Right atrium auricular region (tissue), 2 donors: ENCODE measurements at regions not wholly inside any gene's neighbourhood (a gene's known extent, or its start where the extent isn't known, plus 50 kb on each side); places are given as distances from the start of the nearest gene placed in this dataset.

Source experiments
- DNase-seq: peaks from one replicate; pipeline ENCODE4 v3.0.0-alpha.2; 2019; ENCODE audit warnings: low spot score
- H3K27ac ChIP-seq, 2 donors: fragments of 200-600 bp; sonication (generic); 1 replicate in 1 of 2; 2 replicates in 1 of 2; pipeline ENCODE4 v1.5.1; 2016 to 2019
- H3K27me3 ChIP-seq, 2 donors: fragments of 200-600 bp; sonication (generic); one replicate each; pipeline versions ENCODE4 v1.5.1 to v1.6.0; 2017 to 2019
- H3K36me3 ChIP-seq: fragments of 200-600 bp; sonication (generic); one replicate; pipeline ENCODE4 v1.5.1; 2016
- H3K4me1 ChIP-seq, 2 donors: fragments of 200-600 bp; sonication (generic); one replicate each; pipeline versions ENCODE4 v1.5.1 to v1.6.0; 2017 to 2019
- H3K4me3 ChIP-seq, 2 donors: fragments of 200-600 bp; sonication (generic); 1 replicate in 1 of 2; 2 replicates in 1 of 2; pipeline ENCODE4 v1.5.1; 2017 to 2019; ENCODE audit warnings: mild to moderate bottlenecking in 1 of 2, moderate library complexity in 1 of 2
- H3K9me3 ChIP-seq, 2 donors: fragments of 200-600 bp; sonication (generic); one replicate each; pipeline ENCODE4 v1.5.1; 2019
- TF ChIP-seq, protein P1 (sequence below), 2 donors: fragments of 200-600 bp; sonication (generic); IDR thresholded peaks; one replicate each; pipeline ENCODE4 v1.5.1; 2019; ENCODE audit warnings: antibody characterized with exemption in 2 of 2

DNA sequence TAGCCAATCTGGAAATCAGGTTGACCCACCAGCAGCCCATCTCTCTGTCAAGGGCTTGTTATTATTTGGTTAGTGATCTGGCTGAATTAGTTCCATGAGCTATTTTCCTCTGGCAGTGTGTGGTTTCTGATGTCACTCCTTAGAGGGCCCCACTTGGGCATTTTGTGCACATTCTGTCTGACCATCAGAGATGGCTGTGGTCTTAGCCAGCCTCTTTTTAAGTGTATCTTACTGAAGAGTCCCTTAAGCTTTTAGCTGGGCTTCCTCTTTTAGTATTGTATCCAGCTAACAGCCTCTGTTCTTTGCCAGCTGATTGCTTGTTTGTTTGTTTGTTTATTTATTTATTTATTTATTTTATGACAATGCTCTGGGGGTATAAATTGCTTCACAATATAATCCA lies 951.1 kb upstream of the CNTNAP5 start:
- TF ChIP-seq, protein P1, sequence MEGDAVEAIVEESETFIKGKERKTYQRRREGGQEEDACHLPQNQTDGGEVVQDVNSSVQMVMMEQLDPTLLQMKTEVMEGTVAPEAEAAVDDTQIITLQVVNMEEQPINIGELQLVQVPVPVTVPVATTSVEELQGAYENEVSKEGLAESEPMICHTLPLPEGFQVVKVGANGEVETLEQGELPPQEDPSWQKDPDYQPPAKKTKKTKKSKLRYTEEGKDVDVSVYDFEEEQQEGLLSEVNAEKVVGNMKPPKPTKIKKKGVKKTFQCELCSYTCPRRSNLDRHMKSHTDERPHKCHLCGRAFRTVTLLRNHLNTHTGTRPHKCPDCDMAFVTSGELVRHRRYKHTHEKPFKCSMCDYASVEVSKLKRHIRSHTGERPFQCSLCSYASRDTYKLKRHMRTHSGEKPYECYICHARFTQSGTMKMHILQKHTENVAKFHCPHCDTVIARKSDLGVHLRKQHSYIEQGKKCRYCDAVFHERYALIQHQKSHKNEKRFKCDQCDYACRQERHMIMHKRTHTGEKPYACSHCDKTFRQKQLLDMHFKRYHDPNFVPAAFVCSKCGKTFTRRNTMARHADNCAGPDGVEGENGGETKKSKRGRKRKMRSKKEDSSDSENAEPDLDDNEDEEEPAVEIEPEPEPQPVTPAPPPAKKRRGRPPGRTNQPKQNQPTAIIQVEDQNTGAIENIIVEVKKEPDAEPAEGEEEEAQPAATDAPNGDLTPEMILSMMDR (IDR thresholded peaks at IDR 0.05), result no peak
- Histone ChIP-seq H3K4me1 (no peaks in the 10 kb centered on the region), H3K27ac (no peak overlapping the region), H3K4me3 (no peak overlapping the region), H3K36me3 (no peaks in the 10 kb centered on the region), H3K9me3 (no peaks in the 10 kb centered on the region), H3K27me3 (no peaks in the 10 kb centered on the region)
- DNase-seq, result no peak

DNA sequence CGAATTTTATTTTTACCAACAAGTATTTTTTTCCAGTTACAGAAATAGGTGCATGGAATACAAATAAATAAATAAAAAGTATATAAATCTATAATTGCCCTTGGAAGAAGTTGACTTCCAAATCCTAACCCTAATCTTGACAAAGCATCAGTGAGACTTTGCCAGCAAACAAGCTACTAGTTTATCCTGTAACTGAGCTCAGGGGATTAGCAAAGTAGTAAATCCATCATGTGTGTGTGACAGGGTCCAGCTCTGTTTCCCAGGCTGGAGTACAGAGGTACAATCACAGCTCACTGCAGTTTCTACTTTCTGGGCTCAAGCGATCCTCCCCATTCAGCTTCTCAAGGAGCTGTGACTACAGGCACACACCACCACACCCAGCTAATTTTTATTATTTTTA lies 948.0 kb upstream of the CNTNAP5 start:
- Histone ChIP-seq H3K9me3 (peaks cover 0 to 5% of the 10 kb centered on the region in 2 donors), H3K27me3 (no peaks in the 10 kb centered on the region), H3K4me3 (no peak overlapping the region), H3K4me1 (no peaks in the 10 kb centered on the region), H3K36me3 (no peaks in the 10 kb centered on the region), H3K27ac (no peak overlapping the region)
- TF ChIP-seq, protein P1 (IDR thresholded peaks at IDR 0.05), result no peak
- no peak for DNase-seq

DNA sequence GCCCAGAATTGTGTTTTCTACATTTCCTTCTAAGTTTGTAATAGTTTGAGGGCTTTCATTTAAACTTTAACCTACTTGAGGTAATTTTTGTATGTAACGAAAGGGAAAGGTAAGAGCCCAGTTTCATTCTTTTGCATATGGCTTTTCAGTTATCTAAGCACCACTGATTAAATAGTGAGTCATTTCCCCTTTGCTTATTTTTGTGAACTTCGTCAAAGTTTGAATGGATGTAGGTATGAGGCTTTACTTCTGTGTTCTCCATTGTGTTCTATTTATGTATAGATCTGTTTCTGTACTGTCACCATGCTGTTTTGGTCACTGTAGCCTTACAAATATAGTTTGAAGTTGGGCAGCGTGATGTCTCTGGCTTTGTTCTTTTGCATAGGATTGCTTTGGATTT lies 944.8 kb upstream of the CNTNAP5 start:
- Histone ChIP-seq H3K4me3 (no peak overlapping the region), H3K9me3 (peaks cover 0 to 5% of the 10 kb centered on the region in 2 donors), H3K4me1 (no peaks in the 10 kb centered on the region), H3K27me3 (no peaks in the 10 kb centered on the region), H3K27ac (no peak overlapping the region), H3K36me3 (no peaks in the 10 kb centered on the region)
- TF ChIP-seq, protein P1 (IDR thresholded peaks at IDR 0.05), result no peak
- DNase-seq, result no peak

DNA sequence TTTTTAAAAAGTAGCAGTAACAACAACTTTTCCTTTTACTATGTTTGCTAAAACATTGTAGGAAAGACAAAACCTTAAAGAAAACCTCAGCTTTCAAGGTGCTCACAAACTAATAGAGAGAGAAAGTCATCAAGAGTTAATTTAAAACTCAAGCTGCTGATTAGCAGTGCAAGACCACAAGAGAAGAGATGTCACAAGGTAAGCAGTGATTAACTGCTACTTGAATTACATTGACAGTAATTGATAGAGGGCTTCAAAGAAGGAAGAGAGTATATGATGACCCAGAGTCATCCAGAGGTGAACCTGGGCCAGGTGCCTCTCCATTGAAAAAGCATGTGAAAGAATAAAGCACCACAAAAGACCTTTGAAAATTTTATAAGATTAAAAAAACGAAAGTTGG lies 939.6 kb upstream of the CNTNAP5 start:
- Histone ChIP-seq H3K4me1 (no peaks in the 10 kb centered on the region), H3K27ac (no peak overlapping the region), H3K9me3 (peaks cover 0 to under 1% of the 10 kb centered on the region in 2 donors), H3K4me3 (no peak overlapping the region), H3K36me3 (no peaks in the 10 kb centered on the region), H3K27me3 (no peaks in the 10 kb centered on the region)
- TF ChIP-seq, protein P1 (IDR thresholded peaks at IDR 0.05), result no peak
- DNase-seq, result no peak

DNA sequence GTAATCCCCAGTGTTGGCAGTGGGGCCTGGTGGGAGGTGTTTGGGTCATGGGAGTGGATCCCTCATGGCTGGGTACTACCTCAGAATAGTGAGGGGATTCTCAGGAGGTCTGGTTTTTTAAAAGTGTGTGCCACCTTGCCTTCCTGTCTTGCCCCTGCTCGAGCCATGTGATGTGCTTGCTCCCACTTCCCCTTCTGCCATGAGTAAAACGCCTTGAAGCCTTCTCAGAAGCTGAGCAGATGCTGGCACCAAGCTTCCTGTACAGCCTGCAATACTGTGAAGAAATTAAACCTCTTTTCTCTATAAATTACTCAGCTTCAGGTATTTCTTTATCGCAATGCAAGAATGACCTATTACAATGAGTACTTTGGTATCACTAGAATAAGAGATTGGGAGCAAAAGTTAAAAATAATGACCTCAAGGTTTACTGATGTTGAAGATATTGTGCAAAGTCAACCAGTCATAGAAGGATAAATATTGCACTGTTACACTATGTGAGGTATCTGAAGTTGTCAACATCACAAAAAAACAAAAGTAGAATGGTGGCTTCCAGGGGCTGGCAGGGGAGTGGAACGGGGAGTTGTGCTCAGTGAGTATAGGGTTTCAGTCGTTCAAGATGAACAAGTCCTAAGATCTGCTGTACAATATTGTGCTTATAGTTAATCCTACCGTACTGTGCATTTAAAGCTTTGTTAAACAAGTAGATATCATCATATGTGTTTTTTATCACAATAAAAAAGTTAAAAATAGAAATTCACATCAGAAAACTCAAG lies 938.3 kb upstream of the CNTNAP5 start:
- DNase-seq, result no peak
- no peaks in the 10 kb centered on the region for H3K9me3 ChIP-seq
- no peaks in the 10 kb centered on the region for H3K36me3 ChIP-seq
- no peaks in the 10 kb centered on the region for H3K27me3 ChIP-seq
- H3K27ac ChIP-seq, result no peak overlapping the region
- H3K4me1 ChIP-seq, result no peaks in the 10 kb centered on the region
- no peak overlapping the region for H3K4me3 ChIP-seq
- TF ChIP-seq, protein P1 (IDR thresholded peaks at IDR 0.05), result no peak

DNA sequence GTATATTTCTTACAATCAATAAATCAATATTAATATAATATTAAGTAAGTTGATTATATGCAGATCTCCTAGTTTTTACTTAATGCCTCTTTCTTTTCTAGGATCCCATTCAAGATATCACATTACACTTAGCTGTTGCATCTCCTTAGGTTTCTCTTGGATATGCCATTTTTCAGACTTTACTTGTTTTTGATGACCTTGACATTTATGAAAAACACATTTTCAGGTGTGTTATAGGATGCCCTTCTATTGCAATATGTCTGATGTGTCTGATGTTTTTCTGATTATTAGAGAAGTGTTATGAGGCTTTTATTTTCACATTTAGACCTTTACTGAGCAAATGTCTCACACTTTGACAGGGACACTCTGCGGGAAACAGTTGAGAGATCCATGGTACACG lies 933.6 kb upstream of the CNTNAP5 start:
- DNase-seq, result no peak
- no peak overlapping the region for H3K4me3 ChIP-seq
- H3K4me1 ChIP-seq, result no peaks in the 10 kb centered on the region
- no peak overlapping the region for H3K27ac ChIP-seq
- no peaks in the 10 kb centered on the region for H3K27me3 ChIP-seq
- no peaks in the 10 kb centered on the region for H3K9me3 ChIP-seq
- TF ChIP-seq, protein P1 (IDR thresholded peaks at IDR 0.05), result no peak
- H3K36me3 ChIP-seq, result no peaks in the 10 kb centered on the region
